ENCODE measurements at regions not wholly inside any gene's neighbourhood (a gene's known extent, or its start where the extent isn't known, plus 50 kb on each side); places are given as distances from the start of the nearest gene placed in this dataset.

- 100% methylated on average over 1 of the region's 2 CpGs; no CpG with 5 or more reads in 1 of the 2 experiments for WGBS, 2 experiments (ENCODE audit: insufficient coverage in 2 of 2)
- H3K4me1 ChIP-seq (ENCODE audit: control insufficient read depth, insufficient read depth, low read length, poor library complexity, severe bottlenecking): no peaks in the 10 kb centered on the region
- no peaks in the 10 kb centered on the region for H3K36me3 ChIP-seq (ENCODE audit: control insufficient read depth, insufficient read depth, low read length)
- no peaks in the 10 kb centered on the region for H3K9me3 ChIP-seq (ENCODE audit: control insufficient read depth, low read length)
- no peak overlapping the region for H3K27ac ChIP-seq (ENCODE audit: low read depth, low read length, severe bottlenecking)
- H3K4me3 ChIP-seq (ENCODE audit: extremely low read depth, insufficient read depth, low read length, poor library complexity, severe bottlenecking): no peak overlapping the region
Measured at GRCh38 chr5:61724102-61724501, 392.0 kb downstream of the ZSWIM6 start.

GRCh38 chr5:61728287-61728686 lies 396.2 kb downstream of the ZSWIM6 start:
- WGBS, 2 experiments (ENCODE audit: insufficient coverage in 2 of 2): 100% methylated on average over 1 of the region's 1 CpG; no CpG with 5 or more reads in 1 of the 2 experiments
- no peak overlapping the region for H3K4me3 ChIP-seq (ENCODE audit: extremely low read depth, insufficient read depth, low read length, poor library complexity, severe bottlenecking)

GRCh38 chr5:61730866-61731265 lies 398.8 kb downstream of the ZSWIM6 start:
- no peaks in the 10 kb centered on the region for H3K36me3 ChIP-seq (ENCODE audit: control insufficient read depth, insufficient read depth, low read length)
- H3K27ac ChIP-seq (ENCODE audit: low read depth, low read length, severe bottlenecking): no peak overlapping the region
- no peaks in the 10 kb centered on the region for H3K4me1 ChIP-seq (ENCODE audit: control insufficient read depth, insufficient read depth, low read length, poor library complexity, severe bottlenecking)
- no peaks in the 10 kb centered on the region for H3K9me3 ChIP-seq (ENCODE audit: control insufficient read depth, low read length)
- WGBS, 2 experiments (ENCODE audit: insufficient coverage in 2 of 2): 25 to 40% methylated on average over 2 of the region's 3 CpGs
- H3K4me3 ChIP-seq (ENCODE audit: extremely low read depth, insufficient read depth, low read length, poor library complexity, severe bottlenecking): no peak overlapping the region

More at GRCh38 chr5:61728287-61728686, 396.2 kb downstream of the ZSWIM6 start:
- H3K9me3 ChIP-seq (ENCODE audit: control insufficient read depth, low read length): no peaks in the 10 kb centered on the region
- no peaks in the 10 kb centered on the region for H3K4me1 ChIP-seq (ENCODE audit: control insufficient read depth, insufficient read depth, low read length, poor library complexity, severe bottlenecking)
- no peaks in the 10 kb centered on the region for H3K36me3 ChIP-seq (ENCODE audit: control insufficient read depth, insufficient read depth, low read length)
- H3K27ac ChIP-seq (ENCODE audit: low read depth, low read length, severe bottlenecking): no peak overlapping the region

GRCh38 chr5:61731267-61731945 lies 399.3 kb downstream of the ZSWIM6 start:
- Histone ChIP-seq H3K4me1 (ENCODE audit: control insufficient read depth, insufficient read depth, low read length, poor library complexity, severe bottlenecking) (no peaks in the 10 kb centered on the region), H3K27ac (ENCODE audit: low read depth, low read length, severe bottlenecking) (no peak overlapping the region), H3K4me3 (ENCODE audit: extremely low read depth, insufficient read depth, low read length, poor library complexity, severe bottlenecking) (no peak overlapping the region), H3K9me3 (ENCODE audit: control insufficient read depth, low read length) (no peaks in the 10 kb centered on the region), H3K36me3 (ENCODE audit: control insufficient read depth, insufficient read depth, low read length) (no peaks in the 10 kb centered on the region)
- WGBS, 2 experiments (ENCODE audit: insufficient coverage in 2 of 2): 63 to 67% methylated on average over 4 to 5 of the region's 6 CpGs

- H3K27ac ChIP-seq (ENCODE audit: low read depth, low read length, severe bottlenecking): no peak overlapping the region
- no peaks in the 10 kb centered on the region for H3K36me3 ChIP-seq (ENCODE audit: control insufficient read depth, insufficient read depth, low read length)
- peaks cover 2% of the 10 kb centered on the region for H3K4me1 ChIP-seq (ENCODE audit: control insufficient read depth, insufficient read depth, low read length, poor library complexity, severe bottlenecking)
- H3K4me3 ChIP-seq (ENCODE audit: extremely low read depth, insufficient read depth, low read length, poor library complexity, severe bottlenecking): no peak overlapping the region
- no peaks in the 10 kb centered on the region for H3K9me3 ChIP-seq (ENCODE audit: control insufficient read depth, low read length)
- 40 to 60% methylated on average over 3 to 5 of the region's 5 CpGs for WGBS, 2 experiments (ENCODE audit: insufficient coverage in 2 of 2)
Measured at GRCh38 chr5:61731946-61732314, 399.9 kb downstream of the ZSWIM6 start.

- no peak overlapping the region for H3K4me3 ChIP-seq (ENCODE audit: extremely low read depth, insufficient read depth, low read length, poor library complexity, severe bottlenecking)
Measured at GRCh38 chr5:61732369-61732768, 400.3 kb downstream of the ZSWIM6 start.

GRCh38 chr5:61732796-61733195 lies 400.7 kb downstream of the ZSWIM6 start:
- 74 to 80% methylated on average over 18 of the region's 18 CpGs for WGBS, 2 experiments (ENCODE audit: insufficient coverage in 2 of 2)
- Histone ChIP-seq H3K27ac (ENCODE audit: low read depth, low read length, severe bottlenecking) (no peak overlapping the region), H3K4me1 (ENCODE audit: control insufficient read depth, insufficient read depth, low read length, poor library complexity, severe bottlenecking) (peaks cover 3% of the 10 kb centered on the region), H3K4me3 (ENCODE audit: extremely low read depth, insufficient read depth, low read length, poor library complexity, severe bottlenecking) (no peak overlapping the region), H3K9me3 (ENCODE audit: control insufficient read depth, low read length) (no peaks in the 10 kb centered on the region), H3K36me3 (ENCODE audit: control insufficient read depth, insufficient read depth, low read length) (no peaks in the 10 kb centered on the region)

More at GRCh38 chr5:61732369-61732768, 400.3 kb downstream of the ZSWIM6 start:
- Histone ChIP-seq H3K4me1 (ENCODE audit: control insufficient read depth, insufficient read depth, low read length, poor library complexity, severe bottlenecking) (peaks cover 3% of the 10 kb centered on the region), H3K36me3 (ENCODE audit: control insufficient read depth, insufficient read depth, low read length) (no peaks in the 10 kb centered on the region), H3K27ac (ENCODE audit: low read depth, low read length, severe bottlenecking) (no peak overlapping the region), H3K9me3 (ENCODE audit: control insufficient read depth, low read length) (no peaks in the 10 kb centered on the region)
- 38 to 63% methylated on average over 1 to 2 of the region's 12 CpGs for WGBS, 2 experiments (ENCODE audit: insufficient coverage in 2 of 2)

- Histone ChIP-seq H3K4me1 (ENCODE audit: control insufficient read depth, insufficient read depth, low read length, poor library complexity, severe bottlenecking) (peaks cover 3% of the 10 kb centered on the region), H3K4me3 (ENCODE audit: extremely low read depth, insufficient read depth, low read length, poor library complexity, severe bottlenecking) (no peak overlapping the region), H3K36me3 (ENCODE audit: control insufficient read depth, insufficient read depth, low read length) (no peaks in the 10 kb centered on the region), H3K9me3 (ENCODE audit: control insufficient read depth, low read length) (no peaks in the 10 kb centered on the region), H3K27ac (ENCODE audit: low read depth, low read length, severe bottlenecking) (no peak overlapping the region)
- 86 to 95% methylated on average over 3 to 4 of the region's 4 CpGs for WGBS, 2 experiments (ENCODE audit: insufficient coverage in 2 of 2)
Measured at GRCh38 chr5:61734001-61734400, 401.9 kb downstream of the ZSWIM6 start.

- Histone ChIP-seq H3K4me3 (ENCODE audit: extremely low read depth, insufficient read depth, low read length, poor library complexity, severe bottlenecking) (no peak overlapping the region), H3K36me3 (ENCODE audit: control insufficient read depth, insufficient read depth, low read length) (no peaks in the 10 kb centered on the region), H3K4me1 (ENCODE audit: control insufficient read depth, insufficient read depth, low read length, poor library complexity, severe bottlenecking) (peaks cover 3% of the 10 kb centered on the region), H3K9me3 (ENCODE audit: control insufficient read depth, low read length) (no peaks in the 10 kb centered on the region), H3K27ac (ENCODE audit: low read depth, low read length, severe bottlenecking) (no peak overlapping the region)
- WGBS, 2 experiments (ENCODE audit: insufficient coverage in 2 of 2): no CpG with 5 or more reads among the region's 2 CpGs
Measured at GRCh38 chr5:61734966-61735365, 402.9 kb downstream of the ZSWIM6 start.

GRCh38 chr5:61735531-61735930 lies 403.5 kb downstream of the ZSWIM6 start:
- peaks cover 3% of the 10 kb centered on the region for H3K4me1 ChIP-seq (ENCODE audit: control insufficient read depth, insufficient read depth, low read length, poor library complexity, severe bottlenecking)
- H3K27ac ChIP-seq (ENCODE audit: low read depth, low read length, severe bottlenecking): no peak overlapping the region
- no peak overlapping the region for H3K4me3 ChIP-seq (ENCODE audit: extremely low read depth, insufficient read depth, low read length, poor library complexity, severe bottlenecking)
- 93 to 95% methylated on average over 2 of the region's 2 CpGs for WGBS, 2 experiments (ENCODE audit: insufficient coverage in 2 of 2)
- H3K9me3 ChIP-seq (ENCODE audit: control insufficient read depth, low read length): no peaks in the 10 kb centered on the region
- H3K36me3 ChIP-seq (ENCODE audit: control insufficient read depth, insufficient read depth, low read length): no peaks in the 10 kb centered on the region

- WGBS, 2 experiments (ENCODE audit: insufficient coverage in 2 of 2): 93 to 94% methylated on average over 2 of the region's 2 CpGs
- H3K9me3 ChIP-seq (ENCODE audit: control insufficient read depth, low read length): no peaks in the 10 kb centered on the region
- H3K27ac ChIP-seq (ENCODE audit: low read depth, low read length, severe bottlenecking): peak overlapping the region; percentile 57
- H3K36me3 ChIP-seq (ENCODE audit: control insufficient read depth, insufficient read depth, low read length): no peaks in the 10 kb centered on the region
- no peak overlapping the region for H3K4me3 ChIP-seq (ENCODE audit: extremely low read depth, insufficient read depth, low read length, poor library complexity, severe bottlenecking)
- H3K4me1 ChIP-seq (ENCODE audit: control insufficient read depth, insufficient read depth, low read length, poor library complexity, severe bottlenecking): peaks cover 3% of the 10 kb centered on the region
Measured at GRCh38 chr5:61735995-61736394, 403.9 kb downstream of the ZSWIM6 start.

Measured in mesodermal cell (in vitro differentiated cells).